KBM-7 (cell line): ENCODE measurements at regions not wholly inside any gene's neighbourhood (a gene's known extent, or its start where the extent isn't known, plus 50 kb on each side); places are given as distances from the start of the nearest gene placed in this dataset.
"Not testable (repeated sequence)": the region's sequence is repeated elsewhere in the genome, so short reads cannot be mapped to it uniquely, and the experiment has no call there.

ENCODE experiments used
- DNase-seq: peaks from one replicate; pipeline ENCODE4 v3.0.0-alpha.2; 2015
- in situ Hi-C: fragments of 300-500 bp; cut with MboI; formaldehyde crosslinking; loops from 2 replicates; pipeline ENCODE4 v1.14.3; 2020; ENCODE audit warnings: low sequenced_read_pairs, low pct_unique_long_range_greater_than_20kb, mixed read lengths

GRCh38 chr10:10685566-10685965 lies 332.1 kb upstream of the CELF2 start:
- DNase-seq, result no peak
- in situ Hi-C loops, result no loop called here

- in situ Hi-C loops, result no loop called here
- DNase-seq, result no peak
Observed at GRCh38 chr10:10687751-10688150, 329.9 kb upstream of the CELF2 start.

- in situ Hi-C loops, result no loop called here
- DNase-seq, result peak; percentile 57
Observed at GRCh38 chr10:10699427-10699826, 318.2 kb upstream of the CELF2 start.

- in situ Hi-C loops, result no loop called here
- DNase-seq, result no peak
Observed at GRCh38 chr10:10701084-10701611, 316.5 kb upstream of the CELF2 start.

GRCh38 chr10:10702211-10702610 lies 315.5 kb upstream of the CELF2 start:
- no peak for DNase-seq

GRCh38 chr10:10703382-10703781 lies 314.3 kb upstream of the CELF2 start:
- in situ Hi-C loops, result no loop called here
- DNase-seq, result no peak

More at GRCh38 chr10:10702211-10702610, 315.5 kb upstream of the CELF2 start:
- in situ Hi-C loops, result no loop called here

GRCh38 chr10:10712155-10712704 lies 305.4 kb upstream of the CELF2 start:
- no peak for DNase-seq
- in situ Hi-C loops, result no loop called here

GRCh38 chr10:10714327-10714726 lies 303.3 kb upstream of the CELF2 start:
- in situ Hi-C loops, result no loop called here
- no peak for DNase-seq

- no peak for DNase-seq
- in situ Hi-C loops, result no loop called here
Observed at GRCh38 chr10:10716972-10717371, 300.7 kb upstream of the CELF2 start.

- no peak for DNase-seq
- in situ Hi-C loops, result no loop called here
Observed at GRCh38 chr10:10722422-10722821, 295.2 kb upstream of the CELF2 start.

- in situ Hi-C loops, result no loop called here
- DNase-seq, result no peak
Observed at GRCh38 chr10:10725196-10725595, 292.5 kb upstream of the CELF2 start.

- in situ Hi-C loops, result no loop called here
- no peak for DNase-seq
Observed at GRCh38 chr10:10726101-10726500, 291.6 kb upstream of the CELF2 start.

- DNase-seq, in situ Hi-C loops: not testable (repeated sequence)
Observed at GRCh38 chr10:10727411-10727810, 290.3 kb upstream of the CELF2 start.

GRCh38 chr10:10727812-10728211 lies 289.9 kb upstream of the CELF2 start:
- in situ Hi-C loops, result no loop called here
- no peak for DNase-seq

- in situ Hi-C loops, result no loop called here
- DNase-seq, result no peak
Observed at GRCh38 chr10:10730471-10731043, 287.1 kb upstream of the CELF2 start.

GRCh38 chr10:10731366-10731765 lies 286.3 kb upstream of the CELF2 start:
- in situ Hi-C loops, result no loop called here
- no peak for DNase-seq

GRCh38 chr10:10734356-10735064 lies 283.2 kb upstream of the CELF2 start:
- in situ Hi-C loops, result no loop called here

GRCh38 chr10:10745291-10745690 lies 272.4 kb upstream of the CELF2 start:
- in situ Hi-C loops, result no loop called here
- DNase-seq, result no peak

More at GRCh38 chr10:10734356-10735064, 283.2 kb upstream of the CELF2 start:
- peak; percentile 8 for DNase-seq

- no peak for DNase-seq
- in situ Hi-C loops, result no loop called here
Observed at GRCh38 chr10:10755490-10755889, 262.2 kb upstream of the CELF2 start.

GRCh38 chr10:10758306-10758705 lies 259.4 kb upstream of the CELF2 start:
- in situ Hi-C loops, result no loop called here

More at GRCh38 chr10:10758306-10758705, 259.4 kb upstream of the CELF2 start:
- no peak for DNase-seq
